GM19035 (cell line): ENCODE measurements at regions not wholly inside any gene's neighbourhood (a gene's known extent, or its start where the extent isn't known, plus 50 kb on each side); places are given as distances from the start of the nearest gene placed in this dataset.
"Not testable (repeated sequence)": the region's sequence is repeated elsewhere in the genome, so short reads cannot be mapped to it uniquely, and the experiment has no call there.

ENCODE experiments used
- ATAC-seq: cut with Tn5 transposase; IDR thresholded peaks from one replicate; pipeline ENCODE4 v1.9.1; 2021; ENCODE audit not compliant: unreplicated experiment

DNA sequence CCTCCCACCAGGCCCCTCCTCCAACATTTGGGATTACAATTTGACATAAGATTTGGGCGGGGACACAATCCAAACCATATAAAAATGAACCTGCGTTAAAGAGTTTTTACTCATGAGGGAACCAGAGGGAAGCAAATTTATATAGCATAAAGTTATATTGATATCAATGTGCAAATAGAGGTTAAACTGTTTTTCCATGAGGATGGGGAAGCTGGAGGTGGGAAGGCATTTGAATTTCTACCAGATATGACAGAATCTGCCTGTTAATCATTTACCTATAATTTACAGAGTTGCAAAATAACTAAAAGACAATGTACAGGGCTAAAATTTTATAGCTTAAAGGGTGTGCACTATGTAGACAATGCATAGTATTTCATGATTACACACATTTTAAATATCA is 322.0 kb upstream of the FKBP1C start:
- ATAC-seq: no peak

DNA sequence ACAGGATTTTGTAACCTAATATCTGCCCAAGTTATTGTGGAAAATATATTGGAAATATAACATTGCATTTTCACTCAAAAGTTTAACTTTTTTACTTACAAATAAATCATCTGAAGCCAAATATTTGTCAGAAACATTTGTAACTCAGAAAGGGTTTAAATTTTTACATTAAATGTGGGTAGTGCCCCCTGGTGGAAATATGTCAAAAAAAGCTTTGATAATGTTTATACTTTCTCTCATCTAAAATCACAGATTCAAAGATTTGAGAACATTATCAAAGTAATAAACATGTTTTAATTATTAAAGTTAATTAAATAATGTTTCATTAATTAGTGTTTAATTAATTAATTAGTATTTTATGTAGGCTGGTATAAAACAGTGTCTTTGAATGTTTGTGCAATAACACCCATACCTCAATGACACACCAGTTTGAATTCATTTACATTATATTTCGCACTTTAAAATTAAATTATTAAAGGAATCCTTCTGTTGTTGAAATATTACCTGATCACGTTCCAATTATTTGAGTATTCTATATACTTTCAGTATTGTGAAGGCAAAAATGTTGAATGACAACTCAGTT is 320.1 kb upstream of the FKBP1C start:
- ATAC-seq: no peak

DNA sequence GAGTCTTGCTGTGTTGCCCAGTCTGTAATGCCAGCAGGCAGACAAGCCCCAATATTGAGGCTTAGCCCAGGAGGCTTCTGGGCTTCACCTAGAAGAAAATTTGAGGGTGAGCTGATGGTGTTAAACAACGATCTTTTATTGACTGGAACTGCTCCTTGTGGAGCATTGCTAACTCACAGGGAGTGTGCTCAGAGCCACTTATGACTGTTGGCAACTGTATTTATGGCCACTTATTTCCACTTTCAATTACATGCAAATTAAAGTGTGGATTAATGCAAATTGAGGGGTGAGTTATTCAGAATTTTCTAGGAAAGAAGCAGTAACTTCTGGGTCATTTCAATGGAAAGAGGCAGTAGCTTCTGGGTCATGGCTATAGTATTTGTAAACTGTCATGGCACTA is 317.2 kb upstream of the FKBP1C start:
- ATAC-seq: no peak

DNA sequence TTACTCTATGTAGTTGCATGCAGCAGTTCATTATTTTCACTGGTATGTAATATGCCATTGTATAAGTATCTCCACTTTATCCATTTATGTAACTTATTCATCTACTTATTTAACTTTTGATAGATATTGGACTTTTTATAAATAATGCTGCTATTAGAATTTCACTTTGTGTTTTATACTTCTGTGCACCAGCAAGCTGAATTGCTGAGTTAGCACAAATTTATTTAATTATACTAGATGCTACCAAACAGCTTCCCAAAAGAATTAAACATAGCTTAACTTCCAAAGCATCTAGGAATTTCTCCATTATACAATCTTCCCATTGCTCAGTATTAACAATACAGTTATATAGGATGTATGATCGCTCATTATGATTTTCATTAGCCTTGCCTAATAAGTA is 308.0 kb upstream of the FKBP1C start:
- ATAC-seq: no peak

GRCh38 chr6:62904687-62905086 is 306.6 kb upstream of the FKBP1C start:
- ATAC-seq: no peak

- no peak for ATAC-seq
Measured at GRCh38 chr6:62914530-62914929, 296.7 kb upstream of the FKBP1C start.

GRCh38 chr6:62923728-62924127 is 287.5 kb upstream of the FKBP1C start:
- no peak for ATAC-seq

DNA sequence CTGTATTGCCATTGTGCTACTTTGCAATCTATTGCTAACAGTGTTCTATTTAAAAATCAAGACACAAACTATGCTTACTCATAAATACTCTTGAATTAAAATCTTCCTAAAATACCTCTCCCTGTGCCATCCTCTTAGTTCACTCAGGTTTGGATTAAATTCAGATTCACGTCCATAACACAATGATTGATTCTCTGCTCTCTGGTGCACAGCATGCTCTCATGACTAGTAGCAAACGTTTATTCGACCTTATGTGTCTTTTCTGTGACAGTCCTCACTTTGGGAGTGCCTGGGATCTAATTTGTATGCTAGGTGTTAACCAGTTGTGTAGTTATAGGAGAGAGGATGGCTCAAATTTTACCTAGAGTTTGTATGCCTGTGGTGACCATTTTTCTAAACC is 270.4 kb upstream of the FKBP1C start:
- ATAC-seq: no peak

GRCh38 chr6:62942000-62942399 is 269.3 kb upstream of the FKBP1C start:
- no peak for ATAC-seq

- ATAC-seq: no peak
Measured at GRCh38 chr6:62968834-62969233, 242.4 kb upstream of the FKBP1C start.

DNA sequence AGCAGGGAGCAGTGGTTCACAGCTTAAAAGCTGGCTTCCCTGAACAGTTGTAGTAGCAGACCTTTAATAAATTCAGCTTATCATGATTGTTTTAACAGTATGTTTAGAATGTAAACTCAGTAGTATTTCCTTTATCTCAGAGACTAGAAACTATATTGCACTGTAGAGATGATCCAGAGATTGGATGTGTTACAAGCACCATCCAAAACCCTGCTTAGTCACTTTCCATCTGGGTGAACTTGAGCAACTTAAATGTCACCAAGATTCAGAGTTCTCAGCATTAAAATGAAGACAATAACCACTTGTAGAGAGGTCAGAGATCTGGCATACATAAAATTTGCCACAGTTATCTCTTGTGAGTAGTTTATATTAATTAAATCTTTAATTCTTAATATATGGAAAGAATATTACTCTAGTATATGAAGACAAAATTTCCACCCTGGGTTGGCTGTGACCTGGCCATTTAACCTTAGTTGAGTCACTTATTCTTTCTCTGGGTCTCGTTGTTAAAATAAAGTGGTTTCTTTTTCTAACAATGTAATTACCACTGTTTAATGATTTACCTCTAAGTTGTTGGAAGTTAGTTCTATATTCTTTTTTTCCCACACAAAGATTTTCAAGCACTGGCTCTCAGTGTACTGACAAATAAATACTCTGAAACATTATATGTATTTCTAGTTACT is 239.2 kb upstream of the FKBP1C start:
- ATAC-seq: no peak

- ATAC-seq: peak; percentile 56
Measured at GRCh38 chr6:62974452-62974851, 236.8 kb upstream of the FKBP1C start.

DNA sequence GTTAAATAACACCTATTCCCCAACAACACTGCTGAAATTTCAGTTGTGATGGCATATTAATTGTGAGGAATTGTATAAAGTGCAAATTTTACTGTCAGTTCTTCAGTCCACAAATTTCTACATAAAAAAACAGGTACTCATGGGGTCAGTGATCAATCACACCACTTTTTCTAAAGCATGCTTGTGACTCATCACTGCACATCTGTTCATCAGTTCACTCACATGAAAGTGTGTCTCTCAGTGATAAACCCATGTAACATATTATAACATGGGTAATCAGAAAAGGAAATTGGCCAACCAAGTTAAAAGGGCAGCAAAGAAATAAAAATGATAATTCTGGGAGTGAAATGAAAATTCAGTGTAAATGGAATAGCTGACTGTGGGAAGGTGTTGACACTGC is 234.7 kb upstream of the FKBP1C start:
- no peak for ATAC-seq

DNA sequence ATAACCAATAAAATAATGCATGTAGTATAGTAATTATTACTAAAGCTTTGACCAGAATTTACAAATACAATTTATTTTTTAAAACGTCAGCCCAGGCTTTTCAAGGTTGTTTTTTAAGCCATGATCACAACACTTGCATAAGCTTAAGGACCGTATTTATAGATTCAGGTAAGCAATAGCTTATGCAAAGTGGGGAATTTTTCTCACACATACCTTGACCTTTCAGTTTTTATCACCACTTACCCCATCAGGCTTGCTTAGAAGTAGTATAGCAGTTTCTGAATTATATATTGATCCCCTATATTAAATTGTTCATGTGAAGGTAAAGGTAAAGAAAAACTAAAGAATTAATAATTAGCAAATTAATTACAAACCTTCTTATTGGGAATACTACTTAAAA is 232.3 kb upstream of the FKBP1C start:
- no peak for ATAC-seq

DNA sequence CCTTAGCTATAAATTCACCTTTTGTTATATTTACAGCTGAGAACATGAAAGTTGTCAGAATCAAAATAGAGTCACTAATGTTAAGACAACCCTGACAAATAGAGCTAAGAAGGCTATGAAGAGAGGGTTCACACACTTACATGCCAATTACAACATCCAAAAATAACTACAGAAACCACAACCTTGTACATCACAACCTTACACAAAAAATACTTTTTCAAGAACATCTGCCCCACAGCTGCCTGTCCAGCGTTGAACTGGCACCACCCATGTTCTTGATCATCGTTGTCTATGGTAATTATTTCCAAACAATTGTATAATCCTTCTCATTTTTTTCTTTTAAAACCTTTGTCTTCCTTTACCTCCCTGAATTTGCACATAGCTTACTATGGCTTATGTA is 231.2 kb upstream of the FKBP1C start:
- no peak for ATAC-seq

DNA sequence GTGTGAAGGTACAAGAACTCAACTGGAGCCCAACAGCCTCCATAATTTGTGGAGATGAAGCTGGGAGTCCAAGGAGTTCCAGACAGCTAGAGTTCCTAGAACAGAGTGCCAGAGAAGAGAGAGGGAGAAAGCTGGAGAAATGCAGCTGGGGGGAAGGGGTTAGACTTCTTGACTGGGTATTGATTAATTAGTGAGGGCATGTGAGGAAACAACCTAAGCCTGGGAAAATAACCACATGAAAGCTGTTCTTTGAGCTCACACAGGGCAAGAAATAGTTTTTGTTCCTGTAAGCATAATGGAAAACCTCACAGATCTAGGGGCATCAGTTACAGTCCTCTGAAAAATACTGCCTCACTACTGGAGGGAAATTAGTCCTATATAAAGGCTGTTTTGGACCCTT is 230.5 kb upstream of the FKBP1C start:
- no peak for ATAC-seq

- ATAC-seq: no peak
Measured at GRCh38 chr6:62982951-62983350, 228.3 kb upstream of the FKBP1C start.

DNA sequence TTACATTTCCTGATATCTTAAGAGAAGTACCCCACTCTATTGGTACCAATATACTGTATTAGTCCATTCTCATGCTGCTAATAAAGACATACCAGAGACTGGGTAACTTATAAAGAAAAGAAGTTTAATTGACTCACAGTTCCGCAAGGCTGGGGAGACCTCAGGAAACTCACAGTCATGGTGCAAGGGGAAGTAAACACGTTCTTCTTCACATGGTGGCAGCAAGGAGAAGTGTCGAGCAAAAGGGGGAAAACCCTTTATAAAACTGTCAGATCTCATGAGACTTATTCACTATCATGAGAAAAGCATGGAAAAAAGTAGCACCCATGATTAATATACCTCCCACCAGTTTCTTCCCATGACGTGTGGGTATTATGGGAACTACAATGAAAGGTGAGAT is 219.6 kb upstream of the FKBP1C start:
- ATAC-seq: not testable (repeated sequence)

- no peak for ATAC-seq
Measured at GRCh38 chr6:62993951-62994350, 217.3 kb upstream of the FKBP1C start.

- no peak for ATAC-seq
Measured at GRCh38 chr6:62998022-62998421, 213.2 kb upstream of the FKBP1C start.

DNA sequence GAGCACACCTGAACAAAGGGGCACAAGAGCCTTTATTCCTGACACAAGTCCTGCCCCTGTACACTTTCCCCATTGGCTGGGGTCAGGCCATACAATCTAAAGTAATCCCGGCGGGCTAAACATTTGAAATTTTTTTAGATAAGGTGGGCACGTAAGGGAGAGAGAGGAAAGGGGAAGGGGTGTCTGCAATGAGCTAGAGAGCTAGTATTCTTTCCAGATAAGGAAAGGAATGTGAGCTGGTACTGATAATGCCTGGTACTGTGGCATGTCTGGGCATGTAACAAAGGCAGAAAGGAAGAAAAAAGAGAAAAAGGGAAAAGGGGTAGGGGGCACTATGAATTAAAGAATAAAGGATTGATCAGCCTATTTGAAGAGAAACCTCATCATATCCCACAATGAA is 212.0 kb upstream of the FKBP1C start:
- ATAC-seq: not testable (repeated sequence)

GRCh38 chr6:62999796-63000195 is 211.5 kb upstream of the FKBP1C start:
- ATAC-seq: no peak

GRCh38 chr6:63006018-63006417 is 205.3 kb upstream of the FKBP1C start:
- ATAC-seq: not testable (repeated sequence)
